Right lobe of liver (tissue), 4 donors: ENCODE measurements at regions not wholly inside any gene's neighbourhood (a gene's known extent, or its start where the extent isn't known, plus 50 kb on each side); places are given as distances from the start of the nearest gene placed in this dataset.

ENCODE experiments used
- POLR2A ChIP-seq: fragments of 450-650 bp; IDR thresholded peaks from one replicate; pipeline ENCODE4 v1.6.1; 2017; ENCODE audit warnings: antibody characterized with exemption, mild to moderate bottlenecking
- TF ChIP-seq, protein P1 (sequence below), 4 donors: fragments of 200-600 bp in 3 of 4; fragments of 450-650 bp in 1 of 4; IDR thresholded peaks; one replicate each; pipeline versions ENCODE4 v1.5.1 to v1.8.0; 2016 to 2022; ENCODE audit warnings: antibody characterized with exemption in 4 of 4, mild to moderate bottlenecking in 2 of 4
- donor health status: DM: no; HTN: no; CAD: no.
- donor health status: DM: no; HTN: no; CAD: no.
- donor health status: DM: no; HTN: yes; CAD: no.

DNA sequence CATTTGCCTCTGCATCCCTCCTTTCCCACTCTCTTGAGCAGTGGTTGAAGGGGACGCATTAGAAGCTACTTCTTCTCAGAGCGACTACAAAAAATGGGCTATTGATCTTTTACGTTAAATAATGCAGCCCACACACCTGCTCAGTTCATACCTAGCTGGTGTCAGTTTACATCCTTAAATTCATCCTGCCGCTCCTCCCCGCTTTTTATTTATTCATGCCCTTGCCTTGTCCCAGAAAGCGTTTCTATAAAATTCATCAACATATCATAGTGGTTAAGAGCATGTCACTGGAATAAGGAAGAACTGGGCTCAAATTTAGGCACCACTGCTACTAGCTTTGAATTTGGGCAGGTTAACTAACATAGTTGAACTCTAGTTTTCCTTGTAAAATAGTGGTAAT lies 66.0 kb upstream of the TINAGL1 start:
- TF ChIP-seq, protein P1, sequence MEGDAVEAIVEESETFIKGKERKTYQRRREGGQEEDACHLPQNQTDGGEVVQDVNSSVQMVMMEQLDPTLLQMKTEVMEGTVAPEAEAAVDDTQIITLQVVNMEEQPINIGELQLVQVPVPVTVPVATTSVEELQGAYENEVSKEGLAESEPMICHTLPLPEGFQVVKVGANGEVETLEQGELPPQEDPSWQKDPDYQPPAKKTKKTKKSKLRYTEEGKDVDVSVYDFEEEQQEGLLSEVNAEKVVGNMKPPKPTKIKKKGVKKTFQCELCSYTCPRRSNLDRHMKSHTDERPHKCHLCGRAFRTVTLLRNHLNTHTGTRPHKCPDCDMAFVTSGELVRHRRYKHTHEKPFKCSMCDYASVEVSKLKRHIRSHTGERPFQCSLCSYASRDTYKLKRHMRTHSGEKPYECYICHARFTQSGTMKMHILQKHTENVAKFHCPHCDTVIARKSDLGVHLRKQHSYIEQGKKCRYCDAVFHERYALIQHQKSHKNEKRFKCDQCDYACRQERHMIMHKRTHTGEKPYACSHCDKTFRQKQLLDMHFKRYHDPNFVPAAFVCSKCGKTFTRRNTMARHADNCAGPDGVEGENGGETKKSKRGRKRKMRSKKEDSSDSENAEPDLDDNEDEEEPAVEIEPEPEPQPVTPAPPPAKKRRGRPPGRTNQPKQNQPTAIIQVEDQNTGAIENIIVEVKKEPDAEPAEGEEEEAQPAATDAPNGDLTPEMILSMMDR (IDR thresholded peaks at IDR 0.05), result no peak
- no peak for TF ChIP-seq POLR2A
